GM21515 (cell line): ENCODE measurements at regions not wholly inside any gene's neighbourhood (a gene's known extent, or its start where the extent isn't known, plus 50 kb on each side); places are given as distances from the start of the nearest gene placed in this dataset.

Experiments
- ATAC-seq: cut with Tn5 transposase; IDR thresholded peaks from one replicate; pipeline ENCODE4 v1.9.1; 2021; ENCODE audit not compliant: unreplicated experiment

GRCh38 chr5:30620481-30621085, 572.9 kb upstream of the CDH6 start:
- no peak for ATAC-seq

- ATAC-seq = no peak
Measured at GRCh38 chr5:30608501-30608900, 585.0 kb upstream of the CDH6 start.

- no peak for ATAC-seq
Measured at GRCh38 chr5:30607301-30607894, 586.1 kb upstream of the CDH6 start.

- no peak for ATAC-seq
Measured at GRCh38 chr5:30605693-30606268, 587.7 kb upstream of the CDH6 start.

- no peak for ATAC-seq
Measured at GRCh38 chr5:30604648-30605262, 588.7 kb upstream of the CDH6 start.

- ATAC-seq = no peak
Measured at GRCh38 chr5:30600892-30601291, 592.6 kb upstream of the CDH6 start.

- ATAC-seq = no peak
Measured at GRCh38 chr5:30596495-30597064, 596.9 kb upstream of the CDH6 start.

GRCh38 chr5:30594331-30594730, 599.2 kb upstream of the CDH6 start:
- ATAC-seq = no peak

GRCh38 chr5:30592833-30593232, 600.7 kb upstream of the CDH6 start:
- no peak for ATAC-seq

- ATAC-seq = no peak
Measured at GRCh38 chr5:30581198-30581935, 612.1 kb upstream of the CDH6 start.

GRCh38 chr5:30574761-30575160, 618.7 kb upstream of the CDH6 start:
- no peak for ATAC-seq

GRCh38 chr5:30572279-30572678, 621.2 kb upstream of the CDH6 start:
- no peak for ATAC-seq

GRCh38 chr5:30561771-30562170, 631.7 kb upstream of the CDH6 start:
- no peak for ATAC-seq

- ATAC-seq = no peak
Measured at GRCh38 chr5:30551618-30552017, 641.9 kb upstream of the CDH6 start.

GRCh38 chr5:30548580-30549305, 644.7 kb upstream of the CDH6 start:
- ATAC-seq = no peak

- no peak for ATAC-seq
Measured at GRCh38 chr5:30540150-30540549, 653.3 kb upstream of the CDH6 start.

- no peak for ATAC-seq
Measured at GRCh38 chr5:30539004-30539634, 654.4 kb upstream of the CDH6 start.

GRCh38 chr5:30525353-30525752, 668.1 kb upstream of the CDH6 start:
- no peak for ATAC-seq

GRCh38 chr5:30524428-30524827, 669.1 kb upstream of the CDH6 start:
- ATAC-seq = no peak

GRCh38 chr5:30523061-30523460, 670.4 kb upstream of the CDH6 start:
- no peak for ATAC-seq
